ENCODE measurements at regions not wholly inside any gene's neighbourhood (a gene's known extent, or its start where the extent isn't known, plus 50 kb on each side); places are given as distances from the start of the nearest gene placed in this dataset.

DNA sequence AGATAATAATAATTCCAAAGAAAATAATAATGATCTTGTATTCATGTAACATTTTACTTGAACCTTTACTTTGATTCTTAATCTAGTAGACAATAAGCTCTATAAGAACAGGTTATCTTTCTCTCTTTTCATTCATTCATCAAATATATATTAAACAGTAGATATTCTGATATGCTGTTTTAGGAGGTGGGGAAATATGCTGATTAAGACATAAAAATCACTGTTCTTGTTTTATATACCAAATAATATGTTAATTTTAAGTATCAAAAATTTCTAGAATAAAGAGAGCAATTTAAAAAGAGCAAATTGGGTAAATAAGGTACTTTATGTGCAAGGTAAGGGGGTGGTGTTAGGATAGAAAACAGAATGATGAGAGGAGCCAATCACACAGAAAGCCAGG, 401.9 kb downstream of the PDHA2 start:
- Mint-ChIP-seq H3K4me3 (no peak overlapping the region), H3K9me3 (ENCODE audit: insufficient read depth) (peaks cover 9% of the 10 kb centered on the region), H3K27me3 (no peaks in the 10 kb centered on the region), H3K27ac (no peak overlapping the region), H3K4me1 (no peaks in the 10 kb centered on the region)
- TF ChIP-seq, protein P1, sequence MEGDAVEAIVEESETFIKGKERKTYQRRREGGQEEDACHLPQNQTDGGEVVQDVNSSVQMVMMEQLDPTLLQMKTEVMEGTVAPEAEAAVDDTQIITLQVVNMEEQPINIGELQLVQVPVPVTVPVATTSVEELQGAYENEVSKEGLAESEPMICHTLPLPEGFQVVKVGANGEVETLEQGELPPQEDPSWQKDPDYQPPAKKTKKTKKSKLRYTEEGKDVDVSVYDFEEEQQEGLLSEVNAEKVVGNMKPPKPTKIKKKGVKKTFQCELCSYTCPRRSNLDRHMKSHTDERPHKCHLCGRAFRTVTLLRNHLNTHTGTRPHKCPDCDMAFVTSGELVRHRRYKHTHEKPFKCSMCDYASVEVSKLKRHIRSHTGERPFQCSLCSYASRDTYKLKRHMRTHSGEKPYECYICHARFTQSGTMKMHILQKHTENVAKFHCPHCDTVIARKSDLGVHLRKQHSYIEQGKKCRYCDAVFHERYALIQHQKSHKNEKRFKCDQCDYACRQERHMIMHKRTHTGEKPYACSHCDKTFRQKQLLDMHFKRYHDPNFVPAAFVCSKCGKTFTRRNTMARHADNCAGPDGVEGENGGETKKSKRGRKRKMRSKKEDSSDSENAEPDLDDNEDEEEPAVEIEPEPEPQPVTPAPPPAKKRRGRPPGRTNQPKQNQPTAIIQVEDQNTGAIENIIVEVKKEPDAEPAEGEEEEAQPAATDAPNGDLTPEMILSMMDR (IDR thresholded peaks at IDR 0.05), result no peak
- TF ChIP-seq EZH2 (IDR thresholded peaks at IDR 0.05; ENCODE audit: borderline replicate concordance, insufficient read depth, low read depth, low read length, poor library complexity, severe bottlenecking), result no peak
- DNase-seq (no peak), ATAC-seq (ENCODE audit: low read depth) (no peak)
- Histone ChIP-seq H2AFZ (ENCODE audit: insufficient read depth, low read depth, low read length, poor library complexity, severe bottlenecking) (no peak overlapping the region), H3K4me1 (ENCODE audit: control insufficient read depth in 2 of 2, insufficient read depth in 2 of 2, low read length in 2 of 2) (no peaks in the 10 kb centered on the region), H3K36me3 (replicated peaks in 1 of 2; ENCODE audit: control extremely low read depth in 1 of 2, control insufficient read depth in 1 of 2, extremely low read depth in 1 of 2, insufficient read depth in 2 of 2, low read length in 1 of 2) (no peaks in the 10 kb centered on the region), H3K27ac (ENCODE audit: low read length in 2 of 2) (no peak overlapping the region), H3K9me3 (ENCODE audit: control extremely low read depth in 1 of 3, control insufficient read depth in 2 of 3, insufficient read depth in 1 of 3, low read length in 2 of 3) (peaks cover 0 to 7% (median 0%) of the 10 kb centered on the region in 3 donors), H3K27me3 (replicated peaks in 1 of 4; ENCODE audit: control extremely low read depth in 1 of 4, control insufficient read depth in 3 of 4, insufficient read depth in 4 of 4, low read length in 3 of 4) (no peaks in the 10 kb centered on the region), H3K4me3 (ENCODE audit: control extremely low read depth in 1 of 5, extremely low read depth in 1 of 5, insufficient read depth in 1 of 5, low read depth in 2 of 5, low read length in 4 of 5) (no peak overlapping the region), H3K9ac (ENCODE audit: low read length) (no peak overlapping the region), H3K79me2 (ENCODE audit: control insufficient read depth, insufficient read depth, low read length) (no peaks in the 10 kb centered on the region), H4K20me1 (ENCODE audit: control insufficient read depth, insufficient read depth, low read length, poor library complexity, severe bottlenecking) (no peaks in the 10 kb centered on the region), H3K4me2 (replicated peaks; ENCODE audit: low read depth, low read length, poor library complexity, severe bottlenecking) (no peak overlapping the region)
- ChIA-PET POLR2A (no interaction called here), CTCF (no interaction called here)
- intact Hi-C loops (cut with micrococcal nuclease), result no loop called here

DNA sequence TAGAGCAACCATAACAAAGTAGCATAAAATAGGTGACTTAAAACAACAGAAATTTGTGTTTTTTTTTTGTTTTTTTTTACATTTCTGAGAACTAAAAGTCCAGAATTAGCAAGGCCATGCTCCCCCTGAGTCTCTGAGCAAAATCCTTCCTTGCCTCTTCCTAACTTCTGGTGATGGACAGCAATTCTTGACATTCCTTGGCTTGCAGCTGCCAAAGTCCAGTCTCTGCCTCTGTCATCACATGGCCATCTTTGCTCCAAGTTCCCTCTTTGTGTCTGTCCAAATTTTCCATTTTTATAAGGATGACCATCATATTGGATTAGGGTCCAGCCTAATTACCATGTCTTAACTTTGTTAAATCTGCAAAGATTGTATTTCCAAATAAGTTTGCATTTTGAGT, 407.2 kb downstream of the PDHA2 start:
- no peaks in the 10 kb centered on the region for H3K79me2 ChIP-seq (ENCODE audit: control insufficient read depth, insufficient read depth, low read length)
- intact Hi-C loops (cut with micrococcal nuclease), result no loop called here
- no peak for DNase-seq
- no peak for TF ChIP-seq EZH2 (IDR thresholded peaks at IDR 0.05; ENCODE audit: borderline replicate concordance, insufficient read depth, low read depth, low read length, poor library complexity, severe bottlenecking)
- TF ChIP-seq, protein P1 (IDR thresholded peaks at IDR 0.05), result no peak
- no peak overlapping the region for H2AFZ ChIP-seq (ENCODE audit: insufficient read depth, low read depth, low read length, poor library complexity, severe bottlenecking)
- Mint-ChIP-seq H3K9me3 (ENCODE audit: insufficient read depth) (no peaks in the 10 kb centered on the region), H3K27ac (no peak overlapping the region), H3K4me3 (no peak overlapping the region), H3K4me1 (no peaks in the 10 kb centered on the region), H3K27me3 (no peaks in the 10 kb centered on the region)
- no peak for ATAC-seq (ENCODE audit: low read depth)
- no peaks in the 10 kb centered on the region for H3K9me3 ChIP-seq (ENCODE audit: control extremely low read depth in 1 of 3, control insufficient read depth in 2 of 3, insufficient read depth in 1 of 3, low read length in 2 of 3)
- H3K9ac ChIP-seq (ENCODE audit: low read length), result no peak overlapping the region
- no peak overlapping the region for H3K4me3 ChIP-seq (ENCODE audit: control extremely low read depth in 1 of 5, extremely low read depth in 1 of 5, insufficient read depth in 1 of 5, low read depth in 2 of 5, low read length in 4 of 5)
- no peak overlapping the region for H3K27ac ChIP-seq (ENCODE audit: low read length in 2 of 2)
- H3K27me3 ChIP-seq (replicated peaks in 1 of 4; ENCODE audit: control extremely low read depth in 1 of 4, control insufficient read depth in 3 of 4, insufficient read depth in 4 of 4, low read length in 3 of 4), result no peaks in the 10 kb centered on the region
- no peaks in the 10 kb centered on the region for H4K20me1 ChIP-seq (ENCODE audit: control insufficient read depth, insufficient read depth, low read length, poor library complexity, severe bottlenecking)
- H3K36me3 ChIP-seq (replicated peaks in 1 of 2; ENCODE audit: control extremely low read depth in 1 of 2, control insufficient read depth in 1 of 2, extremely low read depth in 1 of 2, insufficient read depth in 2 of 2, low read length in 1 of 2), result no peaks in the 10 kb centered on the region
- no peak overlapping the region for H3K4me2 ChIP-seq (replicated peaks; ENCODE audit: low read depth, low read length, poor library complexity, severe bottlenecking)
- ChIA-PET CTCF (no interaction called here), POLR2A (no interaction called here)
- H3K4me1 ChIP-seq (ENCODE audit: control insufficient read depth in 2 of 2, insufficient read depth in 2 of 2, low read length in 2 of 2), result no peaks in the 10 kb centered on the region
